Activated CD4-positive, alpha-beta T cell treated with anti-CD3 and anti-CD28 coated beads for 48 hours (primary cell): ENCODE measurements at regions not wholly inside any gene's neighbourhood (a gene's known extent, or its start where the extent isn't known, plus 50 kb on each side); places are given as distances from the start of the nearest gene placed in this dataset.
A peak's percentile ranks its signal among the peaks of the same experiment; 100 is the strongest.
"Not testable (repeated sequence)": the region's sequence is repeated elsewhere in the genome, so short reads cannot be mapped to it uniquely, and the experiment has no call there.

Experiments
- DNase-seq: peaks from one replicate; pipeline ENCODE4 v3.0.0-alpha.2; 2020

GRCh38 chr10:80697926-80698325, 160.2 kb downstream of the SH2D4B start:
- DNase-seq: no peak

- DNase-seq: peak; percentile 86
Measured at GRCh38 chr10:80699602-80700039, 161.9 kb downstream of the SH2D4B start.

GRCh38 chr10:80700252-80700651, 162.6 kb downstream of the SH2D4B start:
- DNase-seq: no peak

DNA sequence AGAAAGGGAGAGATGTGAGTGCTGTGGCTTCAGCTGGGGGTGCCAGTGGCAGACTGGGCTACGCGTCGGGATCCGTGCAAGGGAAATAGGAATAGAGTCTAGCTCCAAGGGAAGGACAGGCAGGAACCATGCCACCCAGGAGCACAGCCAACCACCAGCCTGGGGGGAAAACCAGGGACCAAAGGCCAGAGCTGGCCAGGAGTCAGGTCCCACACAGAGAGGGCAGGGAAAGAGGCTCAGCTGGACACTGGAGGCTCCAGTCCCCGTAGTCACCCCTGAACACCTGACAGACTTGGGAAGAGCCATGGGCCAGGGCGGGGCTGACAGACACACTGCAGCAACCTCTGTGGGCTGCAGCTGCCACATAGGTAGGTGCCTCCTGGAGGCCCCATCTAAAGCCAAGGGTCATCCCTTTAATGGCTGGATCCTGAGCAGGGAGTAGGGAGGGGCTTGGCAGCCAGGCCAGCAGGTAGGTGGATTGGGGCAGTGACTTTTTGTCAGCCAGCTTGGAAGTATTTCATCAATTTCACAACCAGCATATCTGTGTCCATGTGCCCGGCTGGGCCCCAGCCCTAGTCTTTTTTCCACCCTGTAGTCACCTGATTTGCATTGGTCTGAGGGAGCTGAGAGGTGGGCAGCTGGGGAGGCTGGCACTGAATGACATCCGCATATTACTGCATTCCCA, 163.2 kb downstream of the SH2D4B start:
- no peak for DNase-seq

DNA sequence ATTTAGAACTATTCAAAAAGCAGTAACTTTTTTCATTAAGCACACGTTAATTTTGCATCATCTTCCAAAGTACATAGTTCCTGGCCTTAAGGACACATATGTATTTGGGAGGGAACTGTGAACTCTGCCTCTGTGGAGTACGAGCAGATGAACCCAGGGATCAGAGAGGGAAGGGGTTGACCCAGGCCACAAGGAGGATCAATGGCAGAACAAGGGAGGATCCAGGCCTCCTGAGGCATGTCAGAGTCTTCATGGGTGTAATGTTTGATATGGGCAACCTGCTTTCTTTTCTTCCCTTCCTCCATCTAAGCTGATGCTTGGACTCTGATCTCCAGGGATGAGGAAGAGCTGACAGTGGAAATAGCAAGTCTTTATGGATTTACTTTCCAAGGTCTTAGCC, 164.0 kb downstream of the SH2D4B start:
- no peak for DNase-seq

DNA sequence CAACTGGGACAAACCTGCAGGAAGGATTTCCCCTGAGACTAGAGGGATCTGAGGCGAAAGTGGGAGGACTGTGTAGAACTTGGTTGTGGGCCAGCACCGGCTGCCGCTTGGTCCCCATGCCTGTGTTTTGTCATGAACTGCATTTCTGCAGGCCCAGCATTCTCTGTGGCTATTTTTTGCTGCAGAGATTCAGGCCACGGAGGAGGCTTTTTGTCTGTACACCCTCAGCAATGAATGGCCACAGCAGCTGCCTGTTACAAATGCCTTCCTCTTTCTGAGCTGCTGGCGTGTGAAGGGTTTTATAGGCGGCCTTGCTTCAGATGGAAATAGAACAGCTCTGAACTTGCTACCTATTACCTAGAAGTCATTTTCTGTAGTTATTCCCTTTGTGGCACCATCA, 164.4 kb downstream of the SH2D4B start:
- no peak for DNase-seq

- no peak for DNase-seq
Measured at GRCh38 chr10:80705899-80706298, 168.2 kb downstream of the SH2D4B start.

DNA sequence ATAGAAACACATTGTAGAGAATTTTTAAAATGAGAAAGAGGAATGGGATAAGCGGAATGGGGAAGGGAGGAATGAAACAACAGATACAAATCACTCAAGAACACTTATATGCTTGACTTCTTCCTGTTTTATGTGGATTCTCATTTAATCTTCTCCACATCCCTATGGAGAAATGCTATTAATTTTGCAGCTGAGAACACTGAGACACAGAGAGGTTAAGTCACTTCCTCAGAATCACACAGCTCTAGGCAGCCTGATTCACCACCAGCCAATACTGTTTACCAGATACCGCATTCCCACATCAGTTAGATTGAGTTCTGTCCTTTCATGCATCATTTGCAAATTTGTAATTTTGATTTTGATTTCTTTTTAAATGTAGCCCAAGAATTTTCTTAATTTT, 170.5 kb downstream of the SH2D4B start:
- DNase-seq: no peak

GRCh38 chr10:80708808-80709207, 171.1 kb downstream of the SH2D4B start:
- no peak for DNase-seq

DNA sequence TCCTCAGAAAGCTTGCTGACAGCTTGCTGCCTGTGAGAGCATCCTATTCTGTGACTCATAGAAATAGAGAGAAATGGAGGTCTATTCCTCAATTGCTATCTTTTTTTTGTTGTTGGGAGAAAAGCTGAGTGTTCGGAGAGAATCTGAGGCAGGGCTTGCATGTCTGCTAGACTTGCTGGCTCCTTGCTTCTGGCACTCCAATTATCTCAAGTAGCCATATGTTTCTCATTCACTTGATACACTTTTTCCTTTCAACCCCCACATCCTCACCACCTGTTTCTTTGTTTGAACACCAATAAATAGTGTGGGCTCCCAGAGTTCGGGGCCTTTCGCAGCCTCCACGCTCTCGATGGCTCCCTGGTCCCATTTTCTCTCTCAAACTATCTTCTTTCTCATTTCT, 172.2 kb downstream of the SH2D4B start:
- no peak for DNase-seq

- DNase-seq: no peak
Measured at GRCh38 chr10:80713398-80713928, 175.8 kb downstream of the SH2D4B start.

DNA sequence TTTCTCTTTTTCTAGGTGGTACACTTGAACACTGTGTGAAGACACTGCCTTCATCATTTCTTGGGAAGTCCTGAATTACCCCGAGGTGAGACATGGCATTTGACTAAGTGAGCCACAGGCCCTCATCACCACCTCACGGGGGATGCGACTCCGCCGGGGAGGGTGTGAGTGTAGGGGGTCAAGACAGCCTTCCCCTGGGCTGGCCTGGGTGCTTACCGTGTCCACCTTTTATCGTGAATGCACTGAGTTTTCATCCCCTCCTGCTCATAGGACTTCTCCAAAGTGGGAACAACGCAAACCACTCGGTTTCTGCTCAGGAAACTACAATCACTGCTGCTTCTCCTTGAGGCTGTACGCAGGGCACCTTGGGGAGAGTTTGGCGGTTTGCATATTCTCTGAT, 176.9 kb downstream of the SH2D4B start:
- no peak for DNase-seq

DNA sequence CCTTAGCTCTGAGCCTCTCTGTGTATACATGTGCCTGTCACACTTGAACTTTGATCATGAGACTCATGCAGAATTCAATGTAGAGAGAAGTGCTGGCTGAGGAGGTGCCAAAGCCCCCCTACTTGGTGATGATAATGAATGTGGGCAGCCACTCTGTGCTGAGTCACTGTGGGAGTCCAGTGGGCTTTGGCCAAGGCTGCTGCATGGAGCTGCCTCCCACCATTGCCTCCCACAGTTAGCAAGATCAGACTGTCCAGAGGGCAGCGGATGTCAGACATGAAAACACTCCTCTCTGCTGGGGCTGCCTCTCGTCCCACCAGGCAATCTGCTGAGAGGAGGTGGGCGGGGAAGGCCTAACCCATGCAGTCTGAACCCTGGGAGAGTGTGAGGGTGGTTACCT, 180.3 kb downstream of the SH2D4B start:
- DNase-seq: no peak

GRCh38 chr10:80719935-80720334, 182.2 kb downstream of the SH2D4B start:
- DNase-seq: no peak

DNA sequence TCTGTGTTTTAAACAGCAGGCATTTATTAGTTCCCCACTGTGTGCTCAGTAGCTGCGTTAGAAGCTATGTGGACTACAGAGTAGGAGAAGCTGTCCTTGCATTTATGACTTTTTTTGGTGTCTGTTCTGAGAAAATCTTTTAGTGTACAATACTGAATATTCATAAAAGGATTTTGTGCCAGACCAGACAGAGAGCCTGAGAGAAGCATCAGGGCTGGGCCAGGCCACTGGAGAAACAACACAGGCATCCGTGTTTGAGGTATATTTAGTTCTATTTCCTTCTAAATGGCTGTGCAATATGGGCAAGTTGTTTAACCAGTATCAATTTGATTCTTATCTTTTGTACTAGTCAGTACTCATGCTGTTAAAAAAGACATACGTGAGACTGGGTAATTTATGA, 182.8 kb downstream of the SH2D4B start:
- DNase-seq: no peak

GRCh38 chr10:80728354-80728753, 190.7 kb downstream of the SH2D4B start:
- not testable (repeated sequence) for DNase-seq

- DNase-seq: no peak
Measured at GRCh38 chr10:80729896-80730295, 192.2 kb downstream of the SH2D4B start.

DNA sequence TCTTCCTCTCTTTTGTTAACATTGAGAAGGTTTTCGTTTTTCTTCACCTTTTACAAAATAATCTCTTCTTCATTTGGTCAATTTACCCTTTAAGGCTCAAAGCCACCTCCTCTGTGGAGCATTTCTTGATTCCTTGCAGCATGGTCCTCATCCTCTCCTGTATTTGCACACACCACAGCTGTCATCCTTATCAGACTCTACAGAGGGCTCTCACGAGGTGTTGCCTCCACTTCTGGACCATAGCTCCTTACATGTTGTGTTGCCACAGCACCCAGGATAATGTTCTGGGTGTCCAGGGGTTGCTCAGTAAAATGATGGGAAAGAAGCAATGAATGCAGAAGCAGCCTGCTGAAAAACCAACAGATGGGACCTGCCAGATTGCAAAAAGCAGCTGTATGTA, 192.8 kb downstream of the SH2D4B start:
- DNase-seq: no peak

- DNase-seq: no peak
Measured at GRCh38 chr10:80734589-80734988, 196.9 kb downstream of the SH2D4B start.

DNA sequence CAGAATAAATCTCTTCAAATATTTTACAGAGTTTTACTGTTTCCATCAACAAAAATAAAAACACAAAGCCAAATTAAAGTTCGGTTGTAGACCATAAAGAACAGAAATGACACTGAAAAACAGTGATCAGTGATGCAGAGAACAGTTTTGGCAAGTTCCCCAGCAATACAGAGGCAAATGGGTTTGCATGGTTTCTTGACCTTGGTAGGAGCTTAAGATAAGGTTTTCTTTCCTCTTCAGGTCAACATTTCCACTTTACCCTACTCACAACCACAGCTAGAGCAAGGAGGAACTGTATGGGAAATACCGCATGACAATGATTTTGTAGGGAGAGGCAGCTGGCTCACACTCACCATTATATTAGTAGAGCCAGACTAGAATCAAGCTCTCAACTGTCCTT, 199.5 kb downstream of the SH2D4B start:
- no peak for DNase-seq

GRCh38 chr10:80739328-80739727, 201.6 kb downstream of the SH2D4B start:
- DNase-seq: no peak

GRCh38 chr10:80739963-80740715, 202.4 kb downstream of the SH2D4B start:
- no peak for DNase-seq

GRCh38 chr10:80741278-80741677, 203.6 kb downstream of the SH2D4B start:
- DNase-seq: no peak

DNA sequence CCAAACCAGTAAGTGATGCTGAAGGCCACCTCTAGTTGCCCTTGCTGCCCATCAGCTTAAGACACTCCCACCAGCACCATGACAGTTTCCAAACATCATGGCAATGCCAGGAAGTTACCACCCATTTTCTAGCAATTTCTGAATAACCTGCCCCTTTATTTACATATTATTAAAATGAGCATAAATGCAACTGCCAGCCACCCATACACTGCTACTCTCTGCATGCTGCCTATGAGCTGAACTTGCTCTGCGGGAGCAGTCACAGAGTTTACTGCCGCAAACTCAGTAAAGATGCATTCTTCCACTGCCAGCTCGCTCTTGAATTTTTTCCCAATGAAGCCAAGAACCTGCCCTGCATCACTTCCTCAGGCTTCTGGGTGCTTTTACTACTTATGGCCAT, 212.6 kb downstream of the SH2D4B start:
- no peak for DNase-seq
